PC-9 (cell line): ENCODE measurements at regions not wholly inside any gene's neighbourhood (a gene's known extent, or its start where the extent isn't known, plus 50 kb on each side); places are given as distances from the start of the nearest gene placed in this dataset.

Experiments used
- BruUV-seq: library from RNA; stranded (reverse); fragments of 400-500 nt; replicated peaks from 2 replicates; lab custom pipeline; 2021; lab: Mats Ljungman, UMichigan
- CTCF ChIA-PET: fragments of 300-600 bp; sonication (Branson Sonifier 250); formaldehyde crosslinking; loops from one replicate; lab custom pipeline; 2022; ENCODE audit warnings: antibody characterized with exemption; lab: Charles Lee
- POLR2A ChIA-PET: fragments of 300-600 bp; sonication (Branson Sonifier 250); formaldehyde crosslinking; loops from one replicate; lab custom pipeline; 2022; ENCODE audit warnings: antibody characterized with exemption; ENCODE audit not compliant: unreplicated experiment; lab: Charles Lee
- DNase-seq, 2 experiments: peaks; one replicate each; pipeline versions ENCODE4 v3.0.0 to v3.0.0-alpha.2; 2015 to 2022; ENCODE audit warnings: mixed read lengths in 1 of 2
- H2AFZ ChIP-seq: fragments of 200-600 bp; sonication (generic); 2 replicates; pipeline ENCODE4 v1.8.1; 2017; ENCODE audit warnings: antibody characterized with exemption
- H3F3A ChIP-seq: fragments of 200-600 bp; sonication (generic); 2 replicates; pipeline ENCODE4 v1.8.1; 2017; ENCODE audit warnings: antibody characterized with exemption, mild to moderate bottlenecking, low read depth; ENCODE audit not compliant: insufficient read depth
- H3K27ac ChIP-seq: fragments of 200-600 bp; sonication (generic); 2 replicates; pipeline ENCODE4 v1.6.1; 2016; ENCODE audit warnings: mixed run types
- H3K27me3 ChIP-seq: fragments of 200-600 bp; sonication (generic); 2 replicates; pipeline ENCODE4 v1.6.1; 2016; ENCODE audit warnings: low read depth, mixed run types; ENCODE audit not compliant: insufficient read depth
- H3K36me3 ChIP-seq: fragments of 200-600 bp; sonication (generic); 2 replicates; pipeline ENCODE4 v1.6.1; 2016; ENCODE audit warnings: low read depth, mixed run types
- H3K4me1 ChIP-seq: fragments of 200-600 bp; sonication (generic); replicated peaks from 2 replicates; pipeline ENCODE4 v1.6.1; 2016; ENCODE audit warnings: mixed run types; ENCODE audit not compliant: insufficient read depth
- H3K4me2 ChIP-seq: fragments of 200-600 bp; sonication (generic); 2 replicates; pipeline ENCODE4 v1.6.1; 2017; ENCODE audit warnings: mixed run types
- H3K4me3 ChIP-seq: fragments of 200-600 bp; sonication (generic); 2 replicates; pipeline ENCODE4 v1.6.1; 2016; ENCODE audit warnings: mixed run types
- H3K79me2 ChIP-seq: fragments of 200-600 bp; sonication (generic); 2 replicates; pipeline ENCODE4 v1.6.1; 2017; ENCODE audit warnings: low read depth, mixed run types
- H3K9me2 ChIP-seq: fragments of 200-600 bp; sonication (generic); 2 replicates; pipeline ENCODE4 v1.8.1; 2017; ENCODE audit warnings: mild to moderate bottlenecking; ENCODE audit not compliant: insufficient read depth
- H3K9me3 ChIP-seq: fragments of 200-600 bp; sonication (generic); 2 replicates; pipeline ENCODE4 v1.8.1; 2016; ENCODE audit warnings: low read depth; ENCODE audit not compliant: insufficient read depth
- H4K20me1 ChIP-seq: fragments of 200-600 bp; sonication (generic); 2 replicates; pipeline ENCODE4 v1.8.1; 2017; ENCODE audit not compliant: insufficient read depth
- CTCF ChIP-seq: fragments of 200-600 bp; sonication (generic); conservative IDR thresholded peaks from 2 replicates; pipeline ENCODE4 v1.6.1; 2017; ENCODE audit warnings: mixed run types, antibody characterized with exemption, mild to moderate bottlenecking, moderate library complexity
- EZH2 ChIP-seq: fragments of 200-600 bp; sonication (generic); IDR thresholded peaks from 2 replicates; pipeline ENCODE4 v1.8.0; 2017; ENCODE audit warnings: antibody characterized with exemption, low read depth
- intact Hi-C: fragments of 100-400 bp; cut with micrococcal nuclease; formaldehyde crosslinking; loops from one replicate; pipeline ENCODE4 v1.10.0; 2022; ENCODE audit not compliant: unreplicated experiment

GRCh38 chr2:188130317-188130716, 161.4 kb upstream of the GULP1 start:
- TF ChIP-seq CTCF (no peak), EZH2 (no peak)

GRCh38 chr2:188131281-188131680, 160.4 kb upstream of the GULP1 start:
- no peaks in the 10 kb centered on the region for H3K27me3 ChIP-seq
- no peaks in the 10 kb centered on the region for H3K4me1 ChIP-seq
- H3K79me2 ChIP-seq, result no peaks in the 10 kb centered on the region
- no peaks in the 10 kb centered on the region for H3K9me3 ChIP-seq
- BruUV-seq, result no TSS peak
- H2AFZ ChIP-seq, result no peak overlapping the region
- no peak overlapping the region for H3K4me3 ChIP-seq
- H3F3A ChIP-seq, result no peaks in the 10 kb centered on the region
- no peak overlapping the region for H3K27ac ChIP-seq
- ChIA-PET CTCF (no interaction called here), POLR2A (no interaction called here)
- no peaks in the 10 kb centered on the region for H3K36me3 ChIP-seq
- no peaks in the 10 kb centered on the region for H4K20me1 ChIP-seq
- intact Hi-C loops, result no loop called here
- H3K4me2 ChIP-seq, result no peak overlapping the region
- no peak for TF ChIP-seq EZH2
- no peak for TF ChIP-seq CTCF
- DNase-seq, result no peak
- H3K9me2 ChIP-seq, result no peaks in the 10 kb centered on the region

More at GRCh38 chr2:188130317-188130716, 161.4 kb upstream of the GULP1 start:
- BruUV-seq, result no TSS peak
- Histone ChIP-seq H3K4me1 (no peaks in the 10 kb centered on the region), H2AFZ (no peak overlapping the region), H3K4me3 (no peak overlapping the region), H3K27ac (no peak overlapping the region), H3K36me3 (no peaks in the 10 kb centered on the region), H4K20me1 (no peaks in the 10 kb centered on the region), H3K79me2 (no peaks in the 10 kb centered on the region), H3K27me3 (no peaks in the 10 kb centered on the region), H3K9me2 (no peaks in the 10 kb centered on the region), H3K4me2 (no peak overlapping the region), H3K9me3 (no peaks in the 10 kb centered on the region), H3F3A (no peaks in the 10 kb centered on the region)
- intact Hi-C loops, result no loop called here
- POLR2A ChIA-PET, result interaction anchor here (0.6 kb wide), 1 partner anchor 19 kb away, joined by 4 read pairs; no protein-coding TSS in a partner anchor
- DNase-seq, result no peak
- CTCF ChIA-PET, result no interaction called here

GRCh38 chr2:188132385-188132784, 159.3 kb upstream of the GULP1 start:
- Histone ChIP-seq H3K4me1 (no peaks in the 10 kb centered on the region), H3K9me3 (no peaks in the 10 kb centered on the region), H3K27ac (no peak overlapping the region), H3K4me3 (no peak overlapping the region), H3K9me2 (no peaks in the 10 kb centered on the region), H2AFZ (no peak overlapping the region), H3K27me3 (no peaks in the 10 kb centered on the region), H4K20me1 (no peaks in the 10 kb centered on the region), H3K36me3 (no peaks in the 10 kb centered on the region), H3K79me2 (no peaks in the 10 kb centered on the region), H3F3A (no peaks in the 10 kb centered on the region), H3K4me2 (no peak overlapping the region)
- no TSS peak for BruUV-seq
- no peak for DNase-seq
- ChIA-PET POLR2A (no interaction called here), CTCF (no interaction called here)
- TF ChIP-seq EZH2, result no peak
- no peak for TF ChIP-seq CTCF
- intact Hi-C loops, result no loop called here
